ENCODE measurements at regions not wholly inside any gene's neighbourhood (a gene's known extent, or its start where the extent isn't known, plus 50 kb on each side); places are given as distances from the start of the nearest gene placed in this dataset.

DNA sequence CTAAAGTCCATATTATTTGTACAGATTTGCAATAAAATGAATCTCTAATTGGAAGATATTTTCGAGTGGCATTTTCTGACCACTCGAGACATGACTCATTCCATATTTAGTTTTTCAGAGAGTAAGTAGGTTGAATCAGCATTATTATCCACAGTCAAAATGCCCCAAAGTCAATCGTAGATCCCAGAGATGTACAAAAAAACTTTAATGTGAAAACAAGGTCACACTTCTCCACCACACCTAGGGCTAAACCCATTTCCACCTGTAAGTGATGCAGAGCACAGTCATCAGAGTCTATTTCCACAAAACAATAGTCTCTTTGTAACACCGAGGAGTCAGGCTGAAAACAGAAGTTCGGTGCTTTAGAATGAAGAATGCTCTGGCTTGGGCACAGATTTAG lies 117.1 kb upstream of the TENM3 start:
- no peak for TF ChIP-seq CTCF (IDR thresholded peaks at IDR 0.05)
- no peak for TF ChIP-seq POLR2A (IDR thresholded peaks at IDR 0.05)
